GM21526 (cell line): ENCODE measurements at regions not wholly inside any gene's neighbourhood (a gene's known extent, or its start where the extent isn't known, plus 50 kb on each side); places are given as distances from the start of the nearest gene placed in this dataset.
A peak's percentile ranks its signal among the peaks of the same experiment; 100 is the strongest.
"Not testable (repeated sequence)": the region's sequence is repeated elsewhere in the genome, so short reads cannot be mapped to it uniquely, and the experiment has no call there.

Experiments
- ATAC-seq: cut with Tn5 transposase; IDR thresholded peaks from one replicate; pipeline ENCODE4 v1.9.1; 2021; ENCODE audit warnings: moderate library complexity; ENCODE audit not compliant: unreplicated experiment, low FRiP score

DNA sequence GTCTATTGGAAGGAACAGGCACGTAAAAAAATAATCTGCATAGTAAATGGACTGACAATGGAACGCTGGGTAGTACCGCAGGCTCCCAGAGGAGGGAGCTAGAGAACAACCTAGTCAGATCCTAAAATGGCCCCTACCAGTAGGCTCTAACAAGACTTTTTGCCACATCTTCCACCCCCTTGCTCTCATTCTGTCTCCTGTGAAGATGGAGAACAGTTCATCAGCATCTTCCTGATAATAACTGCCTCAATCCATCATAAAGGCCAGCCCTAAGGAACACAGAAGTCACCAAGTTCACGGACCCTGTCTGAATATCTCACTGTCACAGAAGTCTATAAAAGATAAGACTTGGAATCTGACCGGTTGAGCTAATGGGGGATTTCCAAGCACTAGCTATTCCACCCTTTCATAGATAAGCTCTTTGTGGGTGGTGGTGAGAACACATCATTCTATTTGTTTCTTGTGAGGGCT is 133.4 kb downstream of the SLC1A3 start:
- peak; percentile 67 for ATAC-seq

DNA sequence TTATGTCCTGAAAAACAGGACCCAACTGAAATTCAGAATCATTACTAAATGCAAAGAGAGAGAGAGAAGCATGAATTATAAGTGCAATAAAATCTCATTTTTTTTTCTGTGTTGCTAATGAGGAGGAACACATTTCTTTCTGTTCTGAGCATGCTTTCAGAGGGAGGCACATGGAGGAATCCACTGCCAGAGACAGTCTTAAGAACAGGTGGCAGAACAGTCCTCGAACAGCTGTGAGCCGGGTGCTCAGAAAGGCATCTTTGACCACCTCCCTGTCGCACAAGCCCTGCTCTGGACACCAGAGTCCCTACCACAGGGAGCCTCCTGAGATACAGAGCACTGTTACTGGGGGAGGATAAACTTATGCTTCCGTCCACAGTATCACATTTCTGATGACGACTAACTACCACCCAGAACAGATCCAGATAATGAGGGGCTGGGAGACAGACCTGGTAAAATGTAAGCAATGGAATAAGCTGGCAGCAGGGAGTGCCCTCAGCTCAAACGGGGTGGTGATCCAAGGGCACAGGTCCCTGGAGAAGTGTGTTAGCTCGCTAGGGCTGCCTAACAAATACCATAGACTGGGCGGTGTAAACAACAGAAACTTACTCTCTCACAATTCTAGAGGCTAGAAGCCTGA is 134.0 kb downstream of the SLC1A3 start:
- no peak for ATAC-seq

DNA sequence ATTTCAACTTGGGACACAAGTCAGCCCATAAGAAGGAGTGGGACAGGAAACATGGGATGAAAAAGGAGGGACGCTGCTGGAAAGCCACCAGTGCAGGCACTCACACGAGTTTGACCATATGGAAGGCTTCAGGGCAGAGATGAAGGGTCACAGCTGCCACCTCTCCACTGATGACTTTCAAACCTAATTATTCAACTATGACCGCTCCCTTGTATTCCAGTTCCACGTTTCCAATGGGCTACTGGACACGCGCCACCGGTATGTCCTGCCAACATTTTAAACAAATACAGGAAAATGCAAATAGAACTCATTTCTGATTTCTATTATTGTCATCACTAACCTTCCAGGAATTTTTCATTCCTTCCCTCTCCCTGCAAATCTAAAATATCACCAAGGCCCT is 134.7 kb downstream of the SLC1A3 start:
- no peak for ATAC-seq

DNA sequence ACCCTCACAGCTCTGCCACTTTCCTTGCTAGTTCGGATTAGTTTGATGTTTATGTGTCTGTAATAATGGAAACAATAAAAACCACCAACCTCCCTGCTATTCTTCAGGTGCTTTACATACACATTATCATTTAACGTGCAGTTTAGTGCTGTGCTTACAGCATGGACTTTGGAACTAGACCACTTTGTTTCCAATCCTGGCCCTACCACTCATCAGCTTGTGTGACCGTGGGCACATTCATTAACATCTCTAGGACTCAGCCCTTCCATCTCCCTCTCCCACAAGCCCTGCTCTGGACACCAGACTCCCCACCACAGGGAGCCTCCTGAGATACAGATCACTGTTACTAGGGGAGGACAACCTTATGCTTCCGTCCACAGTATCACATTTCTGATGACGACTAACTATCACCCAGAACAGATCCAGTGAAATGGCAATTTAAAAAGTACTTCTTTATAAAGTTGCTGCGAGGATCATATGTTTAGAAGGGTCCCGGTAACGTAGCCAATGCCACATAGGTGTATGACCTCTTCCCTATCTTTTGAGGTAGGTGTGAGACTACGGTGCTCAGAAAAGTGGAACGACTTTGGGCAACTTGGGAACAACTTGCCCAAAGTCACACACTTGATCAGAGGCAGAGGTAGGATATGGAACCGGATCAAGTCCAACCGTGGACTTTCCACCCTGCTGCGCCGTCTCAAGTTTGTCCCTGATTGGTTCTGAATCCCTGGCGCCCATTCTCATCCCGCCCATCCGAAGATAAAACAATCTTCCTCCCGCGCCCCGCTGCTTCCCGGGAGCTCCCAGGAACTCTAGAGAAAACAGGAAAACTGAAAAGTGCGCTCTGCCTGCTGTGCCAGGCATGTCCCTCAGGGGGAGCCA is 132.4 kb upstream of the NIPBL start:
- peak; percentile 2 for ATAC-seq

DNA sequence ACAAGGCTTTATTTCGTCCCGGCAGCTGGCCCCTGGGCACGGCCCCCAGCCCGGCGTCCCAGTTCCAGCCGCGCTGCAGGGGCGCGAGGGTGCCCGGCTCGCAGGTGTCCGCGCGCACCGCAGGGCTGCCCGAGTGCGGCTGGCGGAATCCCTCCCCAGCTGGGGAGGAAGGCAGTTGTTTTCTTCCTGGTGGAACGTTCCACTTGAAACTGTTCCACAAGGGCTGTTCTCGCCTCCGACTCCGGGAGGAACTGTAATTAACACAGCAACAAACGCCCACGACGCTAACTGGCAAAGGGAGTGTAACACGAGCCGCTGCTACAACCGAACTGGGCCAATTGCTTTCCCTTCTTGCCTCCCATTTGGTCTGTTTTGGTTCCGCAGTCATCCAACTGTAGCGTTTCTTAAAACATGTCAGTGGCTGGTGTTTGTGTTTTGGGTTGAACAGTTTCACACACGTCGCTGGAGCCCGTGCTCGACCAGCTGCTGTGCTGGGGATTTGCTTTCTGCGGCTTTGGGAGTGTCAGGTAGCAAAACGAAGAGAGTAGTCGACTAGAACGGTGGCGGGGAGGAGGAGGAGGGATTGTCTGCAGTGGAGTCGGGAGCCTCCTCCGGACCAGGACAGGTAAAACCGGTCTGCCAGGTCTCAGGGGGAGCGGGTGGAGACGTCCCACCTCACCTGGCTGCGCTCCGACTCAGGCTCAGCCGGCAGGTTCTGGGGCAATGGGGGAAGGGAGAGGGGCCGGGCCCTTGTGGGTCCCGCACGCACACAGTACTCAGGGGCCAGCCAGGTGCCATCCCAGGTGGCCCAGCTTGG is 131.6 kb upstream of the NIPBL start:
- peak; percentile 70 for ATAC-seq

DNA sequence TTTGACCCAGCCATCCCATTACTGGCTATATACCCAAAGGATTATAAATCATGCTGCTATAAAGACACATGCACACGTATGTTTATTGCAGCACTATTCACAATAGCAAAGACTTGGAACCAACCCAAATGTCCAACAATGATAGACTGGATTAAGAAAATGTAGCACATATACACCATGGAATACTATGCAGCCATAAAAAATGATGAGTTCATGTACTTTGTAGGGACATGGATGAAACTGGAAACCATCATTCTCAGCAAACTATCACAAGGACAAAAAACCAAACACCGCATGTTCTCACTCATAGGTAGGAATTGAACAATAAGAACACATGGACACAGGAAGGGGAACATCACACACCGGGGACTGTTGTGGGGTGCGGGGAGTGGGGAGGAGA is 128.8 kb upstream of the NIPBL start:
- ATAC-seq: not testable (repeated sequence)

DNA sequence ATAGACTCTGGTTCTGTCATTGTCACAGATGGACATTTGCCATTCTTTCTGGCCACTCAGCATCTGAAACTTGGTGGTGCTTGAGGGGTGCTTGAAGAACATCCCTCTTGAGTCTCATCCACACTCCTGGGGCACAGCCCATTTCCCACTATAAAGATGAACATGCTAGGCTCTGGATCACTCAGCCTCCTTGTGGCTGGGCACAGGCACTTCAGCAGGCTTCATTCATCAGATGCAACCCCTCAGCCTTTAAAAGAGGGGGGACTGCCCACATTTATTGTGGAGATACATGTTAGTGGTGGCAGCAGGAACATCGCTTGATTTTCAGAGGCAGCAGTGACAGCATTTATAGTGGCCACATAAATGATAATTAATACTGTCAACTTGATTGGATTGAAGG is 124.7 kb upstream of the NIPBL start:
- no peak for ATAC-seq

DNA sequence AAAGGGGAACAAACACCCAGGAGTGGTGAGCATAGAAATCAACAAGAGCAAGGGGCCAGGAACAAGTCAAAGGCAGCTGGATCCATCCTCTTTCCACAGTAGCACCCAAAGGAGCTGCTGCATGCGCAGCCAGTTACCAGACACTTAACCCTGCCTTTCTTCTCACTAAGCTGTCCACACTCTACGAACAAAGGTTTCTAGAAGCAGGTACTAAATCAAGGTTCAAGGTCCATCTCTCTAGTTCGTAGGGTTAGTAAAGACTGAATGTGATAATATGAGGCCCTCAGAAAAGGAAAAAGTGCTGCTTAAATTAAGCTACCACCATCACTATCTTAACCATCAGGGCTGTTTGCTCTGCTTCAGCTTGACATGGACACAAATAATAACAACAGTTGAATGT is 121.2 kb upstream of the NIPBL start:
- no peak for ATAC-seq

DNA sequence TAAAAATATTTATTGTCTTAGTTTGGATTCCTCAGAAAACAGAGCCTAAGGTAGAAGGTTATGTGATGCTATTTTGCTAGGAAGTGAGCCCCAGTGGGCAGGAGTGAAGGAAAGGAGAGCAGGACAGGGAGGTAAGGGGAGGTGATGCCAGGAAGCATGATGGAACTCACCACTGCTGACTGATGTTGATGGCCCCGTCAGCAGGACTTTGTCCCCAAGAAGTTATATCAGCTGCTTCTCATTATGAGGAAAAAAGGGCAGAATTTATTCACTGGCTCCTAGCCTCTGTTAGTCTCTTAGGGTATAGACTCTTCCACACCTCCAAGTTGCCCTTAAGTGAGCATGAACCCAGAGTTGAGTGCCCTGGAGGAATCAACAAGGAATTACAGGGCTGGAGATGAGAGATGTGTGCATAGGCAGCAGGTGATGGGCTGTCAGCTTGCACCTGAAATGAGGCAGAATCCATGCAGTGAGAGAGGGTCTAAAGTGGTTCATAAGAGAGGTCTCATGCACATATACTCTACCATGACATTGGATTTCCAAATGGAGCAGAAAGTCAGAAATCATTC is 120.6 kb upstream of the NIPBL start:
- ATAC-seq: no peak

DNA sequence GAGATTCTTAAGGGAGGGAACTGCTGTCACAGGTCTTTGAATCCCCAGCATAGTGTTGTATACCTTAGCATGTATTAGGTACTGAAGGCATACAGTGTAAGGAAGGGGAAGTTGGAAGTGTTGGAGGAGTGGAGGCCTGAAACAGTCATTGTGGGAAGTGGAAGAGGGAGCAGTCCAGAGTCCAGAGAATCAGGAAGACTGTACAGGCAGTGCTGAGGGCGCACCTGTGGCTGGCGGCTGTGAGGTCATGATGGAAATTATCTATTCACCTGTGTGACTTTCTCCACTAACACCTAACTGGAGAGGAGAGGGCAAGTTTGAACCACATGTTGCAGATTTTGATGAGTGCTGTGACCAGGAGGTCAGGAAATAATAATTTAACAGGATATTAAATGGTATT is 119.7 kb upstream of the NIPBL start:
- no peak for ATAC-seq

DNA sequence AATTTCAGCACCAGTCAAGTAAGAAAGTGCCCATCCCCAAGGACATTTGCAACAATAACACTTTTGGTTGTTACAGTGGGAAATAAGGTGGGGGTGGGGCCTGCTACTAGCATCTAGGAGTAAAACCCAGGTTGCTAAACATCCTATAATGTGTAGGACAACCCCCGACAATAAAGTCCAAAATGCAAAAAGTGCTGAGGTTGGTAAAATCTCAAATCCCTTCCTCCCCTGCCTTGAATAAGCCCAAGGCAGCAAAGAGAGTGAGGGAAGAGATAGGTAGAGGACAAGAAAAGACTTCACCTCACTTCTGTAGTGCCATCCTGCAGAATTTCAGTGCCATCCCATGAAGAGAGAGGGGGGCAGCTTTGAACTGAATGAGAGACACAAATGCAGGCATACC is 117.5 kb upstream of the NIPBL start:
- ATAC-seq: no peak

DNA sequence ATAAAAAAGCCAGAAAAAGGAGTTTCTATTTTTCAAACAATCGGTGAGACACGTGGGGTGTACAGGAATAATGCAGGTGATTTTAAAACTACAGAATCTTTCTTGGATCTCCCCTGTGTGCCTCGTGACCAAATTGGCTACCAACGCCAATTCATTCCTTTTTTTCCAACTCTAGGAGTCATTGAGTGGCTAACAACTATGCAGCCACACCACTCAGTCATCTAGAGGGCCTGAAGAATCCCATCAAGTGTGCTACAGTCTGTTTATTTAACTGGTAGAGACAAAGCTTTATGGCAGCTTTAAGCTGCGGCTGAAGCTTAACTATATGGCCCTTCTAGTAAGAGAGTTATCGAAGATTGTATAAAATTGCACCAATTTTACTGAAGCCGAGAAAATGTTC is 113.1 kb upstream of the NIPBL start:
- no peak for ATAC-seq

DNA sequence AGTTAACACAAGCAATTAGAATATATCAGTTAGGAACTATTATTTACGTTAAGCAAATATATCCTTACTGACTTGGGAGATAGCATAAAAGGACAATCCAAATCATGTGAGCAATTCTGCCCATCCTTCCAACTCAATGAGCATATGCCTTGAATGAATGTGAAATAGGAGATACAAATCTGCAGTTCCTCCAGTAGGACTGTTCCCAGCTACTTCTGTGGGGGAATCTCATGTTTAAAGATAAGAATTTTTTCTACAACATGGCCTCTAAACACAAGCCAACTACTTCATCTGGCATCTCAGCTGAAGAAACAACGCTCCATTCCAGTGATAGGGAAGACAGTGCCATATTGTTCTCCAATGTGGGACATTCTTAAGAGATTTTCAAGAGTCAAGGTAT is 110.7 kb upstream of the NIPBL start:
- no peak for ATAC-seq

DNA sequence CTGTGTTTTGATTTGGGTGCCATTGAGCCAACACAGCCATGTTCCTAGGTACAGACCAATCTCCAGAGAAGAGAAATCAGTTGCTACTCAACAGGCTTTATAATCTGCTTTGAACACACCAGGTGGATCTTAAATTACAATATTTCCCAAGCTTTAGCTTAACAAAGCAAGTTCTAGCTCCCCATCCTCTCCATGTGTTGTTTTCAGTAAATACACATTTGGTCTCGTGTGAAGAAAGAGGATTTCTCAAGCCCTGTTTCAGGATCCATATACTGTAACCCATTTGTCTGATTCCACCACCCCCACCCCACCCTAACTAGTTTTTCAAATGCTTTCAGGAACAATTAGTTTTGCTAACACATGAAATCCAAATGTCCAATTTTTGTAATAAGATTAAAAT is 109.6 kb upstream of the NIPBL start:
- no peak for ATAC-seq

DNA sequence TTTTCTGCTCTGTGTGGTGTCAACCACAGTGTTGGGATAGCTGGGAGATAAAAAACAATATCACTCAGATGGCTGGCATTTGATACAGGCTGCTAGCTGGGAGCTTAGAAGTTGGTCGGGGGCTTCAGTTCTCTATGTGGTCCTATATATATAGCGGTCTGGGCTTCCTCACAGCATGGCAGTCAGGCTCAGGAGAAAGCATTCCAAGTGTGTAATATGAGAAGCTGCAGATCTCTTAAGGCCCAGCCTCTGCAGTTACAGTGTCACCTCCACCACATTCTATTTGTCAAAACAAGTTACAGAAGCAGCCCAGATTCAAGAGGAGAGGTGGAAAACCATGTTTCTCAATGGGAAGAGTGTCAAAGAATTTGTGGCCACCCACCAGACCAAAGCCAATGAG is 108.1 kb upstream of the NIPBL start:
- no peak for ATAC-seq

DNA sequence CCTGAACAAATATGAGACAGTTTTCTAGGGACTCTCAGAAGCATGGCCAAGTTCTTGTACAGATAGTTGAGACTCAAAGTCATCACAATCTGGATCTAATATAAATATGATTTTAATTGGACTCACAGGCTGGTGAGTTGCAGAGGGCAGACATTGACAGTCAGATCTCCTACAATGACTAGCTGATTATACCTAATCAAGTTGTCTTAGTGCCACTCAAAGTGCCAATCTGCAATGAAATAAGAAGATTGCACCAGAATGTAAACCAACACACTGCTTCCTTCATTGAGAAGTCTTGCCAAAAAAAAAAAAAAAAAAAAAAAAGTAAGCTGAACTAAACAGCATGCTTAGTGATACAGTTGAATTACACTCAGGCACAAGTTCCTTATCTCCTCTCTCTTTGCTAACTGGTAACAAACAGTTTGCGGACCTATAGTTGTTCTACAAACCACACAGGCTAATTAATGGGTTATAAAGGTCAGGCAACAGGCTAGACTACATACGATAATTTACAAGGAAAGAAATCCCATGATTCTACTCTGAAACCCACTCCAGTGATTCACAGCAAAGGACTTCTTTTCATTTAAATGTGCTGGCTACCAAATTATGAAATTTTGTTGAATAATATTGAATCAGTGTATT is 107.3 kb upstream of the NIPBL start:
- ATAC-seq: no peak

DNA sequence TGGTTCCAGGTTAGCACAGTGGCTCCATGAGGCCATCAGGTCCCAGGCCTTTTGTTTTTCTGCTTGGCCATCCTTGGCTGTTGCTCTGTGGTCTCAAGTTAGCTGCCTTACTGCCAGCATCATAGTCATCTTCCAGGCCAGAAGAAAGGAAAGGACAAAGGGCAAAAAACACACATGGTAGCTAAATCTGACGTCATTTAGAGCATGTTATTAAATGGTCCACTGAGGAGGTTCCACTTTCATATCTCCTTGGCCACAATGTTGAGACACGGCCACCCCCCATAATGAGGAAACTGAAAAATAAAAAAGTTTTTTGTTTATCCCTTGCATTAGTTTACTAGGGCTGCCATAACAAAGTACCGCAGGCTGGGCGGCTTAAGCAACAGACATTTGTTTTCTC is 106.4 kb upstream of the NIPBL start:
- no peak for ATAC-seq

DNA sequence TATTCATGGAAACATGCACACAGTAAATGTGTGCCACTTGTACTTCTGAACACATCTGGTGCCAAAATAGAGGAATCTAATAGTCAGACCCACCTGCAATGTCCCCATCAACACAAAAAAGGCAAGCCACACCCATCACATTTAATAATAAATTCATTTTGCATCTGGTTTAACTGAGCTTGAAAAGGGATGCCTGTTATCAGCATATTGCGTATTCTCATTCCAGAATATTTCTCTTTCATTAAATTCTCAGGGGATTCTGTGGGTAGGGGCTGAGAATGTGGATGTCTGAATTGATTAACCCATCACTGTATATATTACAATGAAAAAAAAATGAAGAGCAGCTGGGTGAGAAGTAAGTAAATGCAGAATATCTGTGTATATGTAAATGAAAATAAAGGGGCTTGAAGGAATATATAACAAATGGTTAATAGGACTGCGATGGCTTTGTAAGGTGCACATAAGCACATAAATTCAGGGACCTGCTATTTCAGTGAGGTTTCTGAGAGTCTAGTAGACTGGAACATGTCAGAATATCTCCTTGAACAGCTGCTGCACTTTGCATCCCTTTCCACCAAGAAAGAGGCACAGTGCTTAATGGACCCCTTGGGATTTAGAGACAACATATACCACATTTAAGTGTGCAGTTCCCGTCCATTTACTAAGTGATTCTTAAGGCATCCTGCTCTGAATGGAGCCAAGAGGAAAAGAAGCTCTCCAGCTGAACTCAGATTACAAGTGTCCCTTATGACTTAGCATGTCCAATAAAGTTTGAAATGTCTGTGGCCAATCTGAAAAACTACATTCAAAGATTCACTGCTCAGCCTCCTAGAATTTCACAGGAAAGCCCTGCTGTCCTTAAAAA is 104.1 kb upstream of the NIPBL start:
- no peak for ATAC-seq

DNA sequence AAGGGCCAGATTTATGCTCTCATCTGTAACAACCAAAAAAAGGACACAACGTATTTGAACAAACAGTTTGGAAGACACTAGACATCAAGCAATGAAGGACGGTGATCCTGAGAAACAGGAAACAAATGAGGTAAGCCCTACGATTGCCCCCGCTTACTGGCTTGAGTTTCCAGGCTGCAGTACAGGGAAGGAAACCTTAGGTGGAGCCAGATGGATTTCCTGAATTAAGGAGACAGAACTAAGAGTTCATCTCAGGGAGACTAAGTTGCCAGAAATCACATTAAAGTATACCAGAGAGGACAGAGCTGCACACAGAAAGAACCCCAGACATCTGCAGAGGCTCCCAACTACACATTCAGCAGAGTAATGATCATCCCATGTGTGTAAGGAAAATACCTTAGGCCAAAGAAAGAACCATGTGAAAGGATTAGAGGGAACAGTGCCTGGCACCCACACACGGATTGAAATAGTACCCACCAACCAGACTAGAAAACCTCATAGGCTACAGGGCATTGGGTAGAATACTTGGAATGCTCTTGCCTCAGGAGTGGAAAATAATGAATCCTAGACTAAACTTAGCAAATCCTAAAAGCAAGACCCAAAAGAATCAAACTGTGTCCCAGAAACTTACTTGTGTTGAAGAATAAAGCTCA is 99.3 kb upstream of the NIPBL start:
- ATAC-seq: no peak
